WTC11 (cell line): ENCODE measurements at regions not wholly inside any gene's neighbourhood (a gene's known extent, or its start where the extent isn't known, plus 50 kb on each side); places are given as distances from the start of the nearest gene placed in this dataset.

Experiments
- CREB1 ChIP-seq: sonication (generic); formaldehyde crosslinking; IDR thresholded peaks from 2 replicates; pipeline ENCODE4 v1.8.0; 2023; ENCODE audit warnings: mild to moderate bottlenecking, missing genetic modification reagents
- CTCF ChIP-seq: fragments of 200-600 bp; IDR thresholded peaks from 2 replicates; pipeline ENCODE4 v1.8.0; 2022; ENCODE audit warnings: antibody characterized with exemption
- E2F4 ChIP-seq: sonication (generic); formaldehyde crosslinking; IDR thresholded peaks from 2 replicates; pipeline ENCODE4 v1.8.1; 2022; ENCODE audit warnings: low read depth, mild to moderate bottlenecking, moderate library complexity, missing genetic modification reagents, borderline replicate concordance
- ETV6 ChIP-seq: sonication (generic); formaldehyde crosslinking; IDR thresholded peaks from 2 replicates; pipeline ENCODE4 v1.8.1; 2022; ENCODE audit warnings: mild to moderate bottlenecking, missing genetic modification reagents
- MXD4 ChIP-seq: fragments of 250-450 bp; sonication (Bioruptor Pico); IDR thresholded peaks from 2 replicates; pipeline ENCODE4 v1.8.0; 2021; ENCODE audit warnings: mild to moderate bottlenecking, moderate library complexity, borderline replicate concordance
- RELA ChIP-seq: sonication (generic); formaldehyde crosslinking; IDR thresholded peaks from 2 replicates; pipeline ENCODE4 v1.8.1; 2022; ENCODE audit warnings: missing genetic modification reagents, mild to moderate bottlenecking, borderline replicate concordance
- SMAD4 ChIP-seq: sonication (generic); formaldehyde crosslinking; IDR thresholded peaks from 2 replicates; pipeline ENCODE4 v1.8.0; 2022; ENCODE audit warnings: mild to moderate bottlenecking, missing genetic modification reagents
- TEAD1 ChIP-seq: sonication (generic); formaldehyde crosslinking; IDR thresholded peaks from 2 replicates; pipeline ENCODE4 v1.8.0; 2022; ENCODE audit warnings: mild to moderate bottlenecking, missing genetic modification reagents
- ZNF281 ChIP-seq: sonication (generic); formaldehyde crosslinking; IDR thresholded peaks from 2 replicates; pipeline ENCODE4 v1.8.0; 2023; ENCODE audit warnings: mild to moderate bottlenecking, missing genetic modification reagents

GRCh38 chr7:126211875-126212274 is 1040.9 kb downstream of the GRM8 start:
- TF ChIP-seq MXD4 (CRISPR knock-in tag): no peak
- TF ChIP-seq CTCF: no peak
- no peak for TF ChIP-seq SMAD4 (CRISPR knock-in tag)
- TF ChIP-seq ZNF281 (CRISPR knock-in tag): no peak
- no peak for TF ChIP-seq TEAD1 (CRISPR knock-in tag)
- no peak for TF ChIP-seq E2F4 (CRISPR knock-in tag)
- TF ChIP-seq ETV6 (CRISPR knock-in tag): no peak
- no peak for TF ChIP-seq RELA (CRISPR knock-in tag)
- no peak for TF ChIP-seq CREB1 (CRISPR knock-in tag)
